GM10266 (cell line): ENCODE measurements at regions not wholly inside any gene's neighbourhood (a gene's known extent, or its start where the extent isn't known, plus 50 kb on each side); places are given as distances from the start of the nearest gene placed in this dataset.

Source experiments
- DNase-seq: peaks from one replicate; pipeline ENCODE4 v3.0.0; 2012; ENCODE audit errors: extremely low spot score
- TF ChIP-seq, protein P1 (sequence below): IDR thresholded peaks from 2 replicates; pipeline ENCODE4 v1.5.1; 2012; ENCODE audit warnings: mild to moderate bottlenecking, low read depth; ENCODE audit not compliant: control insufficient read depth, insufficient read depth; ENCODE audit errors: missing control alignments

DNA sequence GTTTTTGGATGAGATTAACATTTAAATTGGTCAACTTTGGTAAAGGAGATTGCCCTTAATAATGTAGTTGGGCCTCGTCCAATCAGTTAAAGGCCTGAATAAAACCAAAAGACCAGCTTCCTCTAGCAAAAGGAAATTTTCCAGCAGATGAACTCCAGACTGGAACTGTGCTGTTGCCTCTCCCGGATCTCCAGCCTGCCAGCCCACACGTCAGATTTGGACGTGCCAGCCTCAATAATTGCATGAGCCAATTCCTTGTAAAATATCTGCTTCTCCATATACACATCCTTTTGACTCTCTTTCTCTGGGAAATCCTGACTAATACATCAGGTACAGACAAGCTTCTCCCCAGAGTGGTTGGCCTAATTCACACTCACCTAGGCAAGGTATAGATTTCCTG is 175.8 kb upstream of the ADCY2 start:
- TF ChIP-seq, protein P1, sequence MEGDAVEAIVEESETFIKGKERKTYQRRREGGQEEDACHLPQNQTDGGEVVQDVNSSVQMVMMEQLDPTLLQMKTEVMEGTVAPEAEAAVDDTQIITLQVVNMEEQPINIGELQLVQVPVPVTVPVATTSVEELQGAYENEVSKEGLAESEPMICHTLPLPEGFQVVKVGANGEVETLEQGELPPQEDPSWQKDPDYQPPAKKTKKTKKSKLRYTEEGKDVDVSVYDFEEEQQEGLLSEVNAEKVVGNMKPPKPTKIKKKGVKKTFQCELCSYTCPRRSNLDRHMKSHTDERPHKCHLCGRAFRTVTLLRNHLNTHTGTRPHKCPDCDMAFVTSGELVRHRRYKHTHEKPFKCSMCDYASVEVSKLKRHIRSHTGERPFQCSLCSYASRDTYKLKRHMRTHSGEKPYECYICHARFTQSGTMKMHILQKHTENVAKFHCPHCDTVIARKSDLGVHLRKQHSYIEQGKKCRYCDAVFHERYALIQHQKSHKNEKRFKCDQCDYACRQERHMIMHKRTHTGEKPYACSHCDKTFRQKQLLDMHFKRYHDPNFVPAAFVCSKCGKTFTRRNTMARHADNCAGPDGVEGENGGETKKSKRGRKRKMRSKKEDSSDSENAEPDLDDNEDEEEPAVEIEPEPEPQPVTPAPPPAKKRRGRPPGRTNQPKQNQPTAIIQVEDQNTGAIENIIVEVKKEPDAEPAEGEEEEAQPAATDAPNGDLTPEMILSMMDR = no peak
- no peak for DNase-seq

DNA sequence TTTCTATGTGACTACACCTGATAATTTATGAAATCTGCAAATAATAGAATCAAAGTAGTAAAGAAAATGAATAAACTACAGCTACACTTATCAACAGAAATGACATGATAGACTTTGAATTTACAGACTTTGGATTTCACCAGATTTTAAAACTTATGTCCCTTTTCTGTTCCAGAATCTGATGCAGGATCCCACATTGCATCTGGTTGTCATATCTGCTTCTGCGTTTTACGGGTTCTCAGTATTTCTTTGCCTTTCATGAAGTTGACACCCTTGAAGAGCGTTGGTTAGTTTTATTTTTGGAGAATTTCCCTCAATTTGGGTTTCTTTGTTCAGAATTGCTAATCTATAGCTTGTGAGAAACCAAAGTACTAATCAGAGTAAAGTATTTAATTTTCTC is 174.9 kb upstream of the ADCY2 start:
- no peak for DNase-seq
- TF ChIP-seq, protein P1 = no peak

DNA sequence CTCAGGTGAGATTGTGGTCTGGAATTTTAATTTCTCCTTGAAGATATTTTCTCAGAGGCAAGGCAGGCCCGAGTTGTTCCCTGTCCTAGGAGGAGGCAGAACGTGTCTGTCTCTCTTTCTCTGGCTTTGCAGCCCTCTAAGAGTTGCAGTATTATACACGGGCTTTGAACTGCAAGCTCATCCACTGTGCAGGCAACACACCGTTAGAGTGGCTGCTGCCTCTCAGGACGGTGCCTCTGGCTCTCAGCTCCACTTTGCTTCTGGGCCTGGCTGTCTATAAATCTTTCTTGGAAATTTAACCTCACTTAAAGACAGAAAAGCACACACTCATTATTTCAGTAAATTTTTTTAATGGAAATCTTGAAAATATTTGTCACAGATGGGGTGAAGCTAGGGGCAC is 170.1 kb upstream of the ADCY2 start:
- DNase-seq = no peak
- TF ChIP-seq, protein P1 = no peak

- TF ChIP-seq, protein P1 = no peak
- no peak for DNase-seq
These were observed 153.7 kb upstream of the ADCY2 start for GRCh38 chr5:7242118-7242710.

- TF ChIP-seq, protein P1 = no peak
- DNase-seq = no peak
These were observed 151.7 kb upstream of the ADCY2 start for GRCh38 chr5:7244208-7244607.

- no peak for DNase-seq
- TF ChIP-seq, protein P1 = no peak
These were observed 150.8 kb upstream of the ADCY2 start for GRCh38 chr5:7245121-7245651.

GRCh38 chr5:7246287-7246686 is 149.7 kb upstream of the ADCY2 start:
- DNase-seq = no peak
- TF ChIP-seq, protein P1 = no peak
